GM19438 (cell line): ENCODE measurements at regions not wholly inside any gene's neighbourhood (a gene's known extent, or its start where the extent isn't known, plus 50 kb on each side); places are given as distances from the start of the nearest gene placed in this dataset.

ENCODE experiments used
- ATAC-seq: cut with Tn5 transposase; IDR thresholded peaks from one replicate; pipeline ENCODE4 v1.9.1; 2021; ENCODE audit warnings: low read depth; ENCODE audit not compliant: unreplicated experiment

GRCh38 chr9:134271338-134272301, 54.6 kb upstream of the RXRA start:
- ATAC-seq: no peak

- no peak for ATAC-seq
These were observed 53.8 kb upstream of the RXRA start for GRCh38 chr9:134272302-134273023.

GRCh38 chr9:134273647-134274046, 52.6 kb upstream of the RXRA start:
- no peak for ATAC-seq

- ATAC-seq: no peak
These were observed 50.9 kb upstream of the RXRA start for GRCh38 chr9:134275375-134275774.

GRCh38 chr9:134276453-134277245, 49.6 kb upstream of the RXRA start:
- ATAC-seq: no peak
